Activated CD8-positive, alpha-beta memory T cell treated with anti-CD3 and anti-CD28 coated beads for 4 hours (primary cell): ENCODE measurements at regions not wholly inside any gene's neighbourhood (a gene's known extent, or its start where the extent isn't known, plus 50 kb on each side); places are given as distances from the start of the nearest gene placed in this dataset.
"Not testable (repeated sequence)": the region's sequence is repeated elsewhere in the genome, so short reads cannot be mapped to it uniquely, and the experiment has no call there.

ENCODE experiments used
- DNase-seq, 2 donors: peaks; one replicate each; pipeline ENCODE4 v3.0.0-alpha.2; 2020; ENCODE audit warnings: low read depth in 2 of 2

DNA sequence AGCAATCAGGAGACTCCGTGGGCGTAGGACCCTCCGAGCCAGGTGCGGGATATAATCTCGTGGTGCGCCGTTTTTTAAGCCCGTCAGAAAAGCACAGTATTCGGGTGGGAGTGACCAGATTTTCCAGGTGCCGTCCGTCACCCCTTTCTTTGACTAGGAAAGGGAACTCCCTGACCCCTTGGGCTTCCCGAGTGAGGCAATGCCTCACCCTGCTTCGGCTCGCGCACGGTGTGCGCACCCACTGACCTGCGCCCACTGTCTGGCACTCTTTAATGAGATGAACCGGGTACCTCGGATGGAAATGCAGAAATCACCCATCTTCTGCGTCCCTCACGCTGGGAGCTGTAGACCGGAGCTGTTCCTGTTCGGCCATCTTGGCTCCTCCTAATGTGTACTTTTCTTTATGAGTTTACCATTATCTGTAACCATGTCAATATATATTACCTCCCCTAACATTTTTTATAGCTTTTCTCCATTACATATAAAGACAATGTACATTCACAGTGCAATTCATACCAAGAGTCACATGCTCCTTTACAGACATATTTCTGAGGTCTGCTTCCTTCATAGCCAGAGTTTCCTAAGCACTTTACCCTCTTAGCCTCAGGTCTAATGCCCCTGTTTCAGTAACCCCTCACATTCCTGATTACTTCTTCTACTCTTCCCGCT is 71.4 kb upstream of the TLE4 start:
- DNase-seq, result not testable (repeated sequence)

DNA sequence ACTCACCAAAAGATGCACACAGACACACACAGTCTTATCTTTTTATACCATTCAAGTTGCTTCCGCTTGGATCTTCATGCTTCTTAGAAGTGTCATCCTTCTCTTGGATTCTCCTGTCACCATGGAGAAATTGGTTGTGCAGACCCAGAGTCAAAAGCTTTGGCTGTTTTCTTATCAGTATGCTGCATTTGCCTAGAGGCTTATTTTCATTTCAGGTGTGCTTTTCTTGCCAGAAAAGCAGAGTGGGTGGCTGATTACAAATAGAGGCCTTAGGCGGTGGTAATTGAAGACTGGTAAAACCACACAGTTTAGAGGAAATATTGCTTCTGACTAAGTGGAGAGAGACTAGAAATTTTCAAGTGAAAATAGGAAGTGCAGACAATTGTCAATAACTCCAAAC is 70.2 kb upstream of the TLE4 start:
- no peak for DNase-seq

DNA sequence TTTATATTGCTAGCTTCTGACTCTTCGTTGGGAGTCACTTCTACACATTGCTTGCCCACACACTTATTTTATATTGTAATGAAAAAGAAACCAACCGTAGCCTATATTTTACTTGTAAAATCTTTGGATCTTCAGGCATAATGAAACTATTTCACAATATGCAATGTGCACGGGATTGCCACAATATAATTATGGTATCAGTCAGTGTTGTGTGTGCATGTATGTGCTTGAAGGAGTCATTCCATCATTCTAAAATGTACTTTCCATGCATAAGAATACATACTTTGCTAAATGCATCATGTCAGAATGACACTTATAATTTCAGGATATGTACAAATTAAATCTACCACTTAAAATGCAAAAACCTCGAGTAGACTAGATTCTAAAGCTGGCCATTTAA is 64.0 kb upstream of the TLE4 start:
- DNase-seq, result no peak

DNA sequence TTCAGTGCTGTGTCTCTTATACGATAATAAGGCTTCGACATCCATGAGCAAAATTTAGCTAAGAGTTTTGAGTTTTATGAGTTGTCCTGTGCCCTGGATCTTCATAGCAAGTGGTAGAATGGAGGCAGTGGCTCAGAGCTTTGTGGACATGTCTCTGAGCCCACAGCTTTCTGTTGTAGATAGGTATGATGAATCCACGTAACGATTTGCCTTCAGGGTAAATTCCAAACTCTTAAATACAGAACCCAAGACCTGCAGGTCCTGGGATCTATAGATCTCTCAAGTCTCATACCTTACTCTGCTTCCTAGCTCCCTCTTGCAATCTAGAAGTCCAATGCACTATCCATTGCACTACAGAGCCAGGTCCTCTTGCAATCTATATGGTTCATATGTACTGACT is 59.5 kb upstream of the TLE4 start:
- no peak for DNase-seq
